HepG2 (cell line): ENCODE measurements at regions not wholly inside any gene's neighbourhood (a gene's known extent, or its start where the extent isn't known, plus 50 kb on each side); places are given as distances from the start of the nearest gene placed in this dataset.

Experiments used
- CBX5 ChIP-seq: sonication (generic); formaldehyde crosslinking; IDR thresholded peaks from 2 replicates; pipeline ENCODE4 v1.4.0; 2020; ENCODE audit warnings: missing genetic modification reagents, borderline replicate concordance
- CTCF ChIP-seq: sonication (generic); formaldehyde crosslinking; IDR thresholded peaks from 2 replicates; pipeline ENCODE4 v1.5.0; 2020; ENCODE audit warnings: mild to moderate bottlenecking, missing genetic modification reagents, moderate library complexity
- FOXA1 ChIP-seq, 2 experiments: fragments of 450-650 bp in 1 of 2; sonication (generic) in 1 of 2; formaldehyde crosslinking in 1 of 2; IDR thresholded peaks; 2 replicates each; pipeline versions ENCODE4 v1.4.0 to v1.6.1; 2016 to 2020; ENCODE audit warnings: missing genetic modification reagents in 1 of 2
- GATAD2A ChIP-seq: IDR thresholded peaks from 2 replicates; pipeline ENCODE4 v1.6.1; 2016
- HDAC1 ChIP-seq: sonication (generic); formaldehyde crosslinking; IDR thresholded peaks from 2 replicates; pipeline ENCODE4 v1.5.1; 2020; ENCODE audit warnings: mild to moderate bottlenecking, missing genetic modification reagents
- MTERF4 ChIP-seq: sonication (generic); formaldehyde crosslinking; IDR thresholded peaks from 2 replicates; pipeline ENCODE4 v1.8.0; 2023; ENCODE audit warnings: mild to moderate bottlenecking, missing genetic modification reagents
- SAP130 ChIP-seq: IDR thresholded peaks from 2 replicates; pipeline ENCODE4 v1.6.1; 2016; ENCODE audit warnings: low read depth
- SOX13 ChIP-seq, 3 experiments: fragments of 450-650 bp in 1 of 3; sonication (generic) in 1 of 3; formaldehyde crosslinking in 1 of 3; IDR thresholded peaks in 2 of 3; conservative IDR thresholded peaks in 1 of 3; 2 replicates each; pipeline versions ENCODE4 v1.5.0 to v1.6.1; 2016 to 2020; ENCODE audit warnings: antibody characterized with exemption in 1 of 3, mild to moderate bottlenecking in 1 of 3, missing compliant biosample characterization in 1 of 3, missing genetic modification reagents in 1 of 3, moderate library complexity in 1 of 3
- TEAD3 ChIP-seq: optimal IDR thresholded peaks from 2 replicates; pipeline ENCODE3; 2016; ENCODE audit warnings: borderline replicate concordance
- WIZ ChIP-seq: sonication (generic); formaldehyde crosslinking; IDR thresholded peaks from 2 replicates; pipeline ENCODE4 v1.5.1; 2020; ENCODE audit warnings: mild to moderate bottlenecking, missing genetic modification reagents
- ZBTB7A ChIP-seq: sonication (generic); formaldehyde crosslinking; IDR thresholded peaks from 2 replicates; pipeline ENCODE4 v1.8.0; 2022; ENCODE audit warnings: mild to moderate bottlenecking, missing genetic modification reagents
- ZNF318 ChIP-seq: sonication (generic); formaldehyde crosslinking; IDR thresholded peaks from 2 replicates; pipeline ENCODE4 v1.4.0; 2020; ENCODE audit warnings: mild to moderate bottlenecking, missing genetic modification reagents
- ZNF788 ChIP-seq: sonication (generic); formaldehyde crosslinking; IDR thresholded peaks from 2 replicates; pipeline ENCODE4 v1.5.0; 2020; ENCODE audit warnings: mild to moderate bottlenecking, missing genetic modification reagents, borderline replicate concordance

- TF ChIP-seq CTCF (CRISPR knock-in tag): 0 out of 2 replicates have a peak, but pooled peaks have one; percentile 5
- 0 out of 2 replicates have a peak, but pooled peaks have one; percentile 52 for TF ChIP-seq ZNF788 (CRISPR knock-in tag)
- TF ChIP-seq HDAC1 (CRISPR knock-in tag): 0 out of 2 replicates have a peak, but pooled peaks have one; percentile 16
- TF ChIP-seq SOX13 (IDR thresholded peaks at IDR 0.05): no peak
- TF ChIP-seq SOX13 (CRISPR knock-in tag; conservative IDR thresholded peaks at IDR 0.05 in 1 of 2, IDR thresholded peaks at IDR 0.05 in 1 of 2): peak in 1 of 2 experiments; percentile 46; a peak in 1 of 4 replicates
- peak; percentile 75 for TF ChIP-seq TEAD3 (CRISPR knock-in tag)
- TF ChIP-seq FOXA1 (IDR thresholded peaks at IDR 0.05): no peak
- TF ChIP-seq FOXA1 (CRISPR knock-in tag; IDR thresholded peaks at IDR 0.05): 0 out of 2 replicates have a peak, but pooled peaks have one; percentile 52
- no peak for TF ChIP-seq MTERF4
- peak; percentile 22; the same call in 1 of the 2 replicates for TF ChIP-seq SAP130 (CRISPR knock-in tag)
- peak; percentile 44; the same call in 1 of the 2 replicates for TF ChIP-seq ZBTB7A (CRISPR knock-in tag)
- TF ChIP-seq WIZ (CRISPR knock-in tag): peak; percentile 31; the same call in 1 of the 2 replicates
- no peak for TF ChIP-seq ZNF318 (CRISPR knock-in tag)
- TF ChIP-seq GATAD2A (CRISPR knock-in tag): peak; percentile 57
- peak; percentile 48; the same call in 1 of the 2 replicates for TF ChIP-seq CBX5 (CRISPR knock-in tag)
Measured at GRCh38 chr13:73778242-73778864, 355.9 kb downstream of the KLF12 start (continued).
